ENCODE measurements at regions not wholly inside any gene's neighbourhood (a gene's known extent, or its start where the extent isn't known, plus 50 kb on each side); places are given as distances from the start of the nearest gene placed in this dataset.

GRCh38 chr9:108423433-108423832 is 432.4 kb downstream of the ACTL7B start:
- no peak for DNase-seq
- WGBS = 90% methylated on average over 9 of the region's 9 CpGs
- no peak overlapping the region for H2BK5ac ChIP-seq (ENCODE audit: low read depth, low read length, poor library complexity, severe bottlenecking)

GRCh38 chr9:108419379-108419778 is 436.4 kb downstream of the ACTL7B start:
- Histone ChIP-seq H3K9me3 (ENCODE audit: control insufficient read depth, low read length) (peaks cover 8% of the 10 kb centered on the region), H3K18ac (ENCODE audit: low read depth in 1 of 2, low read length in 2 of 2) (no peak overlapping the region), H3K27me3 (ENCODE audit: control insufficient read depth in 1 of 2, insufficient read depth in 1 of 2, low read length in 2 of 2) (no peaks in the 10 kb centered on the region), H2BK120ac (ENCODE audit: low read depth, low read length) (no peak overlapping the region), H3K14ac (ENCODE audit: low read length in 2 of 2) (no peak overlapping the region), H2AK5ac (ENCODE audit: low read length, severe bottlenecking) (no peak overlapping the region), H3K23ac (ENCODE audit: low read length in 2 of 2) (no peak overlapping the region), H3K9ac (ENCODE audit: low read length) (no peak overlapping the region), H3K4ac (ENCODE audit: low read depth in 1 of 2, low read length in 2 of 2) (no peak overlapping the region), H2BK5ac (ENCODE audit: low read depth, low read length, poor library complexity, severe bottlenecking) (no peak overlapping the region), H2AFZ (ENCODE audit: low read depth, low read length) (no peak overlapping the region), H3K4me1 (ENCODE audit: control insufficient read depth, insufficient read depth, low read depth, low read length) (no peaks in the 10 kb centered on the region), H2BK12ac (ENCODE audit: low read length in 2 of 2) (no peak overlapping the region), H4K91ac (ENCODE audit: low read length) (no peak overlapping the region), H4K8ac (ENCODE audit: low read length) (no peak overlapping the region), H2BK15ac (ENCODE audit: low read depth, poor library complexity, severe bottlenecking) (no peak overlapping the region), H3K79me1 (replicated peaks; ENCODE audit: low read length, poor library complexity, severe bottlenecking) (no peaks in the 10 kb centered on the region), H3K27ac (ENCODE audit: low read length, poor library complexity, severe bottlenecking) (no peak overlapping the region), H3K36me3 (ENCODE audit: control insufficient read depth in 1 of 2, insufficient read depth in 2 of 2, low read depth in 1 of 2, low read length in 2 of 2) (no peaks in the 10 kb centered on the region), H3K4me2 (ENCODE audit: low read length, poor library complexity, severe bottlenecking) (no peak overlapping the region), H3K4me3 (ENCODE audit: insufficient read depth in 1 of 2, low read depth in 1 of 2, low read length in 2 of 2) (no peak overlapping the region)
- no peak for DNase-seq

More at GRCh38 chr9:108423433-108423832, 432.4 kb downstream of the ACTL7B start:
- no peaks in the 10 kb centered on the region for H3K27me3 ChIP-seq (ENCODE audit: control insufficient read depth in 1 of 2, insufficient read depth in 1 of 2, low read length in 2 of 2)
- H3K9me3 ChIP-seq (ENCODE audit: control insufficient read depth, low read length) = peaks cover 12% of the 10 kb centered on the region
- no peak overlapping the region for H3K18ac ChIP-seq (ENCODE audit: low read depth in 1 of 2, low read length in 2 of 2)
- no peak overlapping the region for H3K4ac ChIP-seq (ENCODE audit: low read depth in 1 of 2, low read length in 2 of 2)
- no peak overlapping the region for H3K4me3 ChIP-seq (ENCODE audit: insufficient read depth in 1 of 2, low read depth in 1 of 2, low read length in 2 of 2)
- no peak overlapping the region for H2AFZ ChIP-seq (ENCODE audit: low read depth, low read length)
- H3K23ac ChIP-seq (ENCODE audit: low read length in 2 of 2) = no peak overlapping the region
- no peak overlapping the region for H2AK5ac ChIP-seq (ENCODE audit: low read length, severe bottlenecking)
- H4K91ac ChIP-seq (ENCODE audit: low read length) = peak overlapping the region; percentile 65
- H3K14ac ChIP-seq (ENCODE audit: low read length in 2 of 2) = no peak overlapping the region
- no peak overlapping the region for H3K9ac ChIP-seq (ENCODE audit: low read length)
- no peak overlapping the region for H3K4me2 ChIP-seq (ENCODE audit: low read length, poor library complexity, severe bottlenecking)
- no peak overlapping the region for H2BK120ac ChIP-seq (ENCODE audit: low read depth, low read length)
- no peaks in the 10 kb centered on the region for H3K4me1 ChIP-seq (ENCODE audit: control insufficient read depth, insufficient read depth, low read depth, low read length)
- no peaks in the 10 kb centered on the region for H3K36me3 ChIP-seq (ENCODE audit: control insufficient read depth in 1 of 2, insufficient read depth in 2 of 2, low read depth in 1 of 2, low read length in 2 of 2)
- no peak overlapping the region for H3K27ac ChIP-seq (ENCODE audit: low read length, poor library complexity, severe bottlenecking)
- H4K8ac ChIP-seq (ENCODE audit: low read length) = no peak overlapping the region
- no peak overlapping the region for H2BK15ac ChIP-seq (ENCODE audit: low read depth, poor library complexity, severe bottlenecking)
- H3K79me1 ChIP-seq (replicated peaks; ENCODE audit: low read length, poor library complexity, severe bottlenecking) = no peaks in the 10 kb centered on the region
- no peak overlapping the region for H2BK12ac ChIP-seq (ENCODE audit: low read length in 2 of 2)

GRCh38 chr9:108417726-108418125 is 438.1 kb downstream of the ACTL7B start:
- Histone ChIP-seq H4K8ac (ENCODE audit: low read length) (no peak overlapping the region), H3K4me1 (ENCODE audit: control insufficient read depth, insufficient read depth, low read depth, low read length) (no peaks in the 10 kb centered on the region), H3K18ac (ENCODE audit: low read depth in 1 of 2, low read length in 2 of 2) (no peak overlapping the region), H2BK12ac (ENCODE audit: low read length in 2 of 2) (no peak overlapping the region), H3K27ac (ENCODE audit: low read length, poor library complexity, severe bottlenecking) (no peak overlapping the region), H2BK15ac (ENCODE audit: low read depth, poor library complexity, severe bottlenecking) (no peak overlapping the region), H3K9me3 (ENCODE audit: control insufficient read depth, low read length) (peaks cover 8% of the 10 kb centered on the region), H3K79me1 (replicated peaks; ENCODE audit: low read length, poor library complexity, severe bottlenecking) (no peaks in the 10 kb centered on the region), H2AK5ac (ENCODE audit: low read length, severe bottlenecking) (no peak overlapping the region), H3K14ac (ENCODE audit: low read length in 2 of 2) (no peak overlapping the region), H3K9ac (ENCODE audit: low read length) (no peak overlapping the region), H3K27me3 (ENCODE audit: control insufficient read depth in 1 of 2, insufficient read depth in 1 of 2, low read length in 2 of 2) (no peaks in the 10 kb centered on the region), H3K4me2 (ENCODE audit: low read length, poor library complexity, severe bottlenecking) (no peak overlapping the region), H3K4me3 (ENCODE audit: insufficient read depth in 1 of 2, low read depth in 1 of 2, low read length in 2 of 2) (no peak overlapping the region), H4K91ac (ENCODE audit: low read length) (no peak overlapping the region), H3K4ac (ENCODE audit: low read depth in 1 of 2, low read length in 2 of 2) (no peak overlapping the region), H2AFZ (ENCODE audit: low read depth, low read length) (no peak overlapping the region), H2BK120ac (ENCODE audit: low read depth, low read length) (no peak overlapping the region), H3K23ac (ENCODE audit: low read length in 2 of 2) (no peak overlapping the region), H2BK5ac (ENCODE audit: low read depth, low read length, poor library complexity, severe bottlenecking) (no peak overlapping the region), H3K36me3 (ENCODE audit: control insufficient read depth in 1 of 2, insufficient read depth in 2 of 2, low read depth in 1 of 2, low read length in 2 of 2) (no peaks in the 10 kb centered on the region)
- DNase-seq = peak; percentile 30
- 93% methylated on average over 1 of the region's 1 CpG for WGBS

- Histone ChIP-seq H3K4me1 (ENCODE audit: control insufficient read depth, insufficient read depth, low read depth, low read length) (no peaks in the 10 kb centered on the region), H3K27ac (ENCODE audit: low read length, poor library complexity, severe bottlenecking) (no peak overlapping the region), H3K9me3 (ENCODE audit: control insufficient read depth, low read length) (peaks cover 8% of the 10 kb centered on the region), H4K91ac (ENCODE audit: low read length) (no peak overlapping the region), H3K23ac (ENCODE audit: low read length in 2 of 2) (no peak overlapping the region), H3K9ac (ENCODE audit: low read length) (no peak overlapping the region), H4K8ac (ENCODE audit: low read length) (no peak overlapping the region), H2AK5ac (ENCODE audit: low read length, severe bottlenecking) (no peak overlapping the region), H2BK15ac (ENCODE audit: low read depth, poor library complexity, severe bottlenecking) (no peak overlapping the region), H3K27me3 (ENCODE audit: control insufficient read depth in 1 of 2, insufficient read depth in 1 of 2, low read length in 2 of 2) (no peaks in the 10 kb centered on the region), H3K79me1 (replicated peaks; ENCODE audit: low read length, poor library complexity, severe bottlenecking) (no peaks in the 10 kb centered on the region), H3K4me3 (ENCODE audit: insufficient read depth in 1 of 2, low read depth in 1 of 2, low read length in 2 of 2) (no peak overlapping the region), H3K18ac (ENCODE audit: low read depth in 1 of 2, low read length in 2 of 2) (no peak overlapping the region), H3K4me2 (ENCODE audit: low read length, poor library complexity, severe bottlenecking) (no peak overlapping the region), H2AFZ (ENCODE audit: low read depth, low read length) (no peak overlapping the region), H3K4ac (ENCODE audit: low read depth in 1 of 2, low read length in 2 of 2) (no peak overlapping the region), H3K14ac (ENCODE audit: low read length in 2 of 2) (no peak overlapping the region), H2BK5ac (ENCODE audit: low read depth, low read length, poor library complexity, severe bottlenecking) (no peak overlapping the region), H2BK120ac (ENCODE audit: low read depth, low read length) (no peak overlapping the region), H2BK12ac (ENCODE audit: low read length in 2 of 2) (no peak overlapping the region), H3K36me3 (ENCODE audit: control insufficient read depth in 1 of 2, insufficient read depth in 2 of 2, low read depth in 1 of 2, low read length in 2 of 2) (no peaks in the 10 kb centered on the region)
- no peak for DNase-seq
- WGBS = no CpG with 5 or more reads among the region's 1 CpG
Measured at GRCh38 chr9:108417312-108417711, 438.5 kb downstream of the ACTL7B start.
